H1 (cell line): ENCODE measurements at regions not wholly inside any gene's neighbourhood (a gene's known extent, or its start where the extent isn't known, plus 50 kb on each side); places are given as distances from the start of the nearest gene placed in this dataset.
A peak's percentile ranks its signal among the peaks of the same experiment; 100 is the strongest.

ENCODE experiments used
- CTCF ChIA-PET: fragments of 300-600 bp; sonication (Branson Sonifier 250); formaldehyde crosslinking; loops from one replicate; lab custom pipeline; 2021; ENCODE audit not compliant: partially characterized antibody; lab: Charles Lee
- POLR2A ChIA-PET: fragments of 300-600 bp; sonication (Branson Sonifier 250); formaldehyde crosslinking; loops from one replicate; lab custom pipeline; 2021; ENCODE audit warnings: inconsistent platforms; ENCODE audit not compliant: partially characterized antibody; lab: Charles Lee
- DNase-seq, 2 experiments: peaks; one replicate each; pipeline versions ENCODE4 v3.0.0 to v3.0.0-alpha.2; 2010 to 2022; ENCODE audit warnings: low spot score in 2 of 2, low read depth in 1 of 2, mixed read lengths in 1 of 2
- FAIRE-seq: peaks from 2 replicates; lab custom pipeline; 2011; peaks lifted over from hg19 to GRCh38; lab: Jason Lieb, UNC
- H2AFZ ChIP-seq: 2 replicates; pipeline ENCODE4 v1.8.1; 2012; ENCODE audit warnings: low read length, inconsistent platforms
- H2AK5ac ChIP-seq: 2 replicates; pipeline ENCODE4 v1.6.1; 2013; ENCODE audit warnings: low read depth, low read length
- H2BK120ac ChIP-seq: replicated peaks from 2 replicates; pipeline ENCODE3; 2013; ENCODE audit warnings: low read depth, low read length, inconsistent platforms
- H2BK12ac ChIP-seq: 2 replicates; pipeline ENCODE4 v1.6.1; 2013; ENCODE audit warnings: low read depth, low read length
- H2BK15ac ChIP-seq: 2 replicates; pipeline ENCODE4 v1.6.1; 2013; ENCODE audit warnings: low read length
- H2BK20ac ChIP-seq: 2 replicates; pipeline ENCODE4 v1.6.1; 2013; ENCODE audit warnings: low read length
- H2BK5ac ChIP-seq: 2 replicates; pipeline ENCODE4 v1.6.1; 2013; ENCODE audit warnings: low read depth, low read length
- H3K14ac ChIP-seq: 2 replicates; pipeline ENCODE4 v1.6.1; 2013; ENCODE audit warnings: inconsistent platforms; ENCODE audit not compliant: insufficient read length
- H3K18ac ChIP-seq: 2 replicates; pipeline ENCODE4 v1.6.1; 2013; ENCODE audit warnings: low read length; ENCODE audit errors: extremely low read depth
- H3K23ac ChIP-seq: 2 replicates; pipeline ENCODE4 v1.6.1; 2013; ENCODE audit warnings: inconsistent platforms; ENCODE audit not compliant: insufficient read length
- H3K23me2 ChIP-seq: 2 replicates; pipeline ENCODE4 v1.6.1; 2013; ENCODE audit warnings: low read depth, low read length
- H3K27ac ChIP-seq: 2 replicates; pipeline ENCODE4 v1.6.1; 2011; ENCODE audit warnings: low read depth, low read length, inconsistent platforms
- H3K27me3 ChIP-seq, 4 experiments: replicated peaks in 1 of 4; 1 replicate in 1 of 4; 2 replicates in 3 of 4; pipeline versions ENCODE4 v1.6.1 to v1.8.1; 2011 to 2013; ENCODE audit warnings: low read length in 3 of 4, mild to moderate bottlenecking in 3 of 4, inconsistent platforms in 2 of 4, mixed read lengths in 2 of 4, moderate library complexity in 1 of 4; ENCODE audit not compliant: control insufficient read depth in 3 of 4, insufficient read depth in 3 of 4; ENCODE audit errors: extremely low read depth in 1 of 4
- H3K36me3 ChIP-seq, 4 experiments: 2 replicates each; pipeline versions ENCODE4 v1.6.1 to v1.8.1; 2011 to 2013; ENCODE audit warnings: mild to moderate bottlenecking in 4 of 4, low read length in 3 of 4, moderate library complexity in 2 of 4, control low read depth in 1 of 4, inconsistent platforms in 1 of 4; ENCODE audit not compliant: insufficient read depth in 4 of 4, control insufficient read depth in 2 of 4
- H3K4ac ChIP-seq: replicated peaks from 2 replicates; pipeline ENCODE3; 2013; ENCODE audit warnings: low read length, low read depth, mixed read lengths, inconsistent platforms; ENCODE audit not compliant: insufficient read length
- H3K4me1 ChIP-seq, 4 experiments: replicated peaks in 1 of 4; 1 replicate in 1 of 4; 2 replicates in 3 of 4; pipeline versions ENCODE4 v1.6.1 to v1.8.1; 2011 to 2013; ENCODE audit warnings: low read length in 3 of 4, inconsistent platforms in 2 of 4, mixed read lengths in 1 of 4; ENCODE audit not compliant: insufficient read depth in 4 of 4, control insufficient read depth in 3 of 4
- H3K4me2 ChIP-seq, 2 experiments: 2 replicates each; pipeline versions ENCODE4 v1.6.1 to v1.8.1; 2011 to 2013; ENCODE audit warnings: low read depth in 2 of 2, low read length in 2 of 2, control low read depth in 1 of 2, inconsistent platforms in 1 of 2, mild to moderate bottlenecking in 1 of 2; ENCODE audit not compliant: insufficient read depth in 1 of 2
- H3K4me3 ChIP-seq, 4 experiments: fragments of 200-600, 300-600 bp in 1 of 4; sonication (generic), shearing (Covaris generic), sonication (Bioruptor Twin) in 1 of 4; 2 replicates each; pipeline versions ENCODE4 v1.5.1 to v1.8.1; 2011 to 2016; ENCODE audit warnings: low read length in 4 of 4, low read depth in 3 of 4, control low read depth in 2 of 4, inconsistent platforms in 2 of 4, mild to moderate bottlenecking in 2 of 4, mixed read lengths in 1 of 4, moderate library complexity in 1 of 4; ENCODE audit not compliant: insufficient read depth in 2 of 4; ENCODE audit errors: extremely low read depth in 1 of 4
- H3K56ac ChIP-seq: replicated peaks from 2 replicates; pipeline ENCODE3; 2013; ENCODE audit warnings: low read depth, mild to moderate bottlenecking, mixed read lengths, low read length, inconsistent platforms; ENCODE audit not compliant: insufficient read length
- H3K79me1 ChIP-seq: 2 replicates; pipeline ENCODE4 v1.6.1; 2013; ENCODE audit warnings: low read depth, low read length, control low read depth
- H3K79me2 ChIP-seq, 2 experiments: 2 replicates each; pipeline versions ENCODE4 v1.6.1 to v1.8.1; 2012 to 2013; ENCODE audit warnings: low read length in 2 of 2, mild to moderate bottlenecking in 2 of 2, inconsistent platforms in 1 of 2; ENCODE audit not compliant: insufficient read depth in 2 of 2, control insufficient read depth in 1 of 2
- H3K9ac ChIP-seq, 4 experiments: replicated peaks in 1 of 4; 1 replicate in 1 of 4; 2 replicates in 3 of 4; pipeline versions ENCODE4 v1.6.1 to v1.8.1; 2011 to 2013; ENCODE audit warnings: low read depth in 3 of 4, low read length in 3 of 4, control low read depth in 2 of 4, mild to moderate bottlenecking in 2 of 4, moderate library complexity in 2 of 4, inconsistent platforms in 1 of 4; ENCODE audit errors: extremely low read depth in 1 of 4
- H3K9me3 ChIP-seq, 2 experiments: 2 replicates each; pipeline versions ENCODE4 v1.6.1 to v1.8.1; 2012 to 2013; ENCODE audit warnings: mild to moderate bottlenecking in 2 of 2, moderate library complexity in 2 of 2, control low read depth in 1 of 2, inconsistent platforms in 1 of 2, low read depth in 1 of 2, low read length in 1 of 2, mixed read lengths in 1 of 2; ENCODE audit not compliant: insufficient read depth in 2 of 2
- H4K20me1 ChIP-seq, 2 experiments: replicated peaks in 1 of 2; 2 replicates each; pipeline versions ENCODE3 to v1.8.1; 2011 to 2013; ENCODE audit warnings: inconsistent platforms in 2 of 2, low read length in 2 of 2, mild to moderate bottlenecking in 1 of 2; ENCODE audit not compliant: insufficient read depth in 2 of 2, control insufficient read depth in 1 of 2
- H4K5ac ChIP-seq: 2 replicates; pipeline ENCODE4 v1.6.1; 2013; ENCODE audit warnings: low read length, low read depth, mixed read lengths, inconsistent platforms; ENCODE audit not compliant: insufficient read length
- H4K8ac ChIP-seq: 2 replicates; pipeline ENCODE4 v1.8.0; 2013; ENCODE audit warnings: mild to moderate bottlenecking, moderate library complexity, low read length, inconsistent platforms; ENCODE audit not compliant: insufficient read depth; ENCODE audit errors: extremely low read depth
- H4K91ac ChIP-seq: replicated peaks from 2 replicates; pipeline ENCODE3; 2013; ENCODE audit warnings: low read length, mixed read lengths, inconsistent platforms; ENCODE audit not compliant: insufficient read length
- MAFK ChIP-seq: IDR thresholded peaks from 2 replicates; pipeline ENCODE4 v1.6.1; 2012; ENCODE audit warnings: low read depth, mild to moderate bottlenecking, improper control_type of control experiment, low read length
- SRF ChIP-seq: IDR thresholded peaks from 2 replicates; pipeline ENCODE4 v1.6.1; 2011; ENCODE audit warnings: mild to moderate bottlenecking, low read depth, low read length, moderate library complexity

GRCh38 chr13:58592052-58592451 lies 960.5 kb downstream of the PCDH17 start:
- Histone ChIP-seq H4K20me1 (no peaks in the 10 kb centered on the region), H3K56ac (no peak overlapping the region), H3K23ac (no peak overlapping the region), H2BK5ac (no peak overlapping the region), H2BK12ac (no peak overlapping the region), H3K79me2 (no peaks in the 10 kb centered on the region), H2AFZ (no peak overlapping the region), H4K8ac (no peak overlapping the region), H3K4me1 (no peaks in the 10 kb centered on the region), H3K4me3 (no peak overlapping the region), H2AK5ac (no peak overlapping the region), H4K5ac (no peak overlapping the region), H3K79me1 (no peaks in the 10 kb centered on the region), H3K4ac (no peak overlapping the region), H3K36me3 (no peaks in the 10 kb centered on the region), H2BK15ac (no peak overlapping the region), H3K23me2 (no peaks in the 10 kb centered on the region), H4K91ac (no peak overlapping the region), H2BK120ac (no peak overlapping the region), H3K9ac (no peak overlapping the region), H3K27me3 (no peaks in the 10 kb centered on the region), H3K4me2 (no peak overlapping the region), H3K27ac (no peak overlapping the region), H3K18ac (no peak overlapping the region), H3K14ac (no peak overlapping the region), H3K9me3 (no peaks in the 10 kb centered on the region), H2BK20ac (no peak overlapping the region)
- no peak for FAIRE-seq
- TF ChIP-seq SRF (no peak), MAFK (peak; percentile 78)
- no peak for DNase-seq
- ChIA-PET POLR2A (no interaction called here), CTCF (no interaction called here)
